Right forelimb (tissue), 1 donor: ENCODE measurements at regions not wholly inside any gene's neighbourhood (a gene's known extent, or its start where the extent isn't known, plus 50 kb on each side); places are given as distances from the start of the nearest gene placed in this dataset.

ENCODE experiments used
- DNase-seq: peaks from one replicate; pipeline ENCODE4 v3.0.0-alpha.2; 2018

- no peak for DNase-seq
Measured at GRCh38 chr17:79415909-79416308, 194.9 kb downstream of the RBFOX3 start.

- no peak for DNase-seq
Measured at GRCh38 chr17:79415365-79415764, 195.5 kb downstream of the RBFOX3 start.

GRCh38 chr17:79414793-79415211, 196.0 kb downstream of the RBFOX3 start:
- no peak for DNase-seq

- no peak for DNase-seq
Measured at GRCh38 chr17:79414063-79414792, 196.6 kb downstream of the RBFOX3 start.

- DNase-seq, result no peak
Measured at GRCh38 chr17:79413611-79414010, 197.2 kb downstream of the RBFOX3 start.

- no peak for DNase-seq
Measured at GRCh38 chr17:79412886-79413390, 197.9 kb downstream of the RBFOX3 start.

- DNase-seq, result no peak
Measured at GRCh38 chr17:79412110-79412509, 198.7 kb downstream of the RBFOX3 start.

GRCh38 chr17:79411419-79411818, 199.4 kb downstream of the RBFOX3 start:
- no peak for DNase-seq

GRCh38 chr17:79410681-79411080, 200.2 kb downstream of the RBFOX3 start:
- DNase-seq, result no peak

- no peak for DNase-seq
Measured at GRCh38 chr17:79408251-79408650, 202.6 kb downstream of the RBFOX3 start.

- no peak for DNase-seq
Measured at GRCh38 chr17:79407385-79407784, 203.5 kb downstream of the RBFOX3 start.

- DNase-seq, result no peak
Measured at GRCh38 chr17:79406316-79406715, 204.5 kb downstream of the RBFOX3 start.

GRCh38 chr17:79405823-79406222, 205.0 kb downstream of the RBFOX3 start:
- no peak for DNase-seq

- no peak for DNase-seq
Measured at GRCh38 chr17:79404136-79404911, 206.5 kb downstream of the RBFOX3 start.

GRCh38 chr17:79401704-79402674, 208.9 kb downstream of the RBFOX3 start:
- no peak for DNase-seq

- peak; percentile 89 for DNase-seq
Measured at GRCh38 chr17:79400989-79401703, 209.7 kb downstream of the RBFOX3 start.

GRCh38 chr17:79399610-79400144, 211.2 kb downstream of the RBFOX3 start:
- DNase-seq, result no peak

GRCh38 chr17:79398441-79398840, 212.4 kb downstream of the RBFOX3 start:
- no peak for DNase-seq

GRCh38 chr17:79396696-79397095, 214.2 kb downstream of the RBFOX3 start:
- no peak for DNase-seq

GRCh38 chr17:79395545-79395944, 215.3 kb downstream of the RBFOX3 start:
- DNase-seq, result no peak

GRCh38 chr17:79395066-79395465, 215.8 kb downstream of the RBFOX3 start:
- no peak for DNase-seq
